ENCODE measurements at regions not wholly inside any gene's neighbourhood (a gene's known extent, or its start where the extent isn't known, plus 50 kb on each side); places are given as distances from the start of the nearest gene placed in this dataset.

DNA sequence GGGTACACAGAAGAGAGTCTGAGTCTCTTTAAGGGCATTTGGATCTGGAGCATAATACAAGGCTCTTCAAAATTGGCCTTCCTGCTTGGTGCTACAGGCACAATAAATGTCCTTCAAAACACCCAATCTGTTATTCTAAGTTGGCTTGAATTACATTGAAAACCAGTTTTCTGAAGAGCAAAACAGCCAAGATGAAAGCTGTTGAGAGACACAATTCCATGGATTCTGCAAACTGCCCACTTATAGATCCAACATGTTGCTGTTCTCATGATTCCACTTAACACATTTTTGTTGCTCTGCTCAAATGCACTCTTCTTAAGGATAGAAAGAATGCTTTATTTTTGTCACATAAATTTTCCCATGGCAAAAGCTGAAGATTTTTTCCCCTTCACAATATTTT is 525.9 kb upstream of the CDH8 start:
- no peak for DNase-seq (ENCODE audit: low read depth)

DNA sequence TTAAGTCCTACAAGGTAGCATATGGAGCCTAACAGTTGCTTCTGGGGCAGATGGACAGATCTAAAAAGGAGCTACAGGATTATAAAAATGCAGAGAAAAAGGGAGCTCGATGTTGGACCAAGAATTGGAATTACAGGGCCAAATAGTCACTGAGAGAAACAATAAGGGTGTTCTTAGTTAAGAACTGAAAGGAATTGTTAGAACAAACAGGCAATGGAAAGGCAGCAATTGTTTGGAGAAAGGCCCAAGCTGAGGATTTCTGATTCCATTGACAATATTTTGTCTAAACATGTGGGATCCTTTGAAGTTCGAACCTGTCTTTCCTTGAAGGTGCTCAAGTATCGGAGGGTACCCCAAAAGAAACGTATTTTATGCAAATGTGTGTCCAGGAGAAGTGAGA is 513.6 kb upstream of the CDH8 start:
- no peak for DNase-seq (ENCODE audit: low read depth)

DNA sequence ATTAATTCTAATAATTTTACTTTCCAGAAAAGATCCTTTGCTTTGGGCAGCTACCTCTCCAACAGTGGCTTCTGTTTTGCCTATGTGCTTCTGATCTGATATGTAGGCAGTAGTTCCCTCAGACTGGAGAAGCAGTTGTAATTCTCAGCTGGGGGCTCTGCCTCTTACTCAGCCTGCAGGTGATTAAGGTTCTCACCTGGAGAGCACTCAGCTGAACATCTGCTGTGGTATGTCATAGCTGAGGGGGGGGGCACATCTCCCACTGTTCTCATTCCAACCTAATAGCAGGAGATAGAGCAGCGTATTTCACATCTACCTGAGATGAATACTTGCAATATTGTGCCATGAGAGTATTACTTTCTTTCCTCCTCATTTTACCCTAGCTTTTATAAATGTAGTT is 511.9 kb upstream of the CDH8 start:
- DNase-seq (ENCODE audit: low read depth), result no peak

DNA sequence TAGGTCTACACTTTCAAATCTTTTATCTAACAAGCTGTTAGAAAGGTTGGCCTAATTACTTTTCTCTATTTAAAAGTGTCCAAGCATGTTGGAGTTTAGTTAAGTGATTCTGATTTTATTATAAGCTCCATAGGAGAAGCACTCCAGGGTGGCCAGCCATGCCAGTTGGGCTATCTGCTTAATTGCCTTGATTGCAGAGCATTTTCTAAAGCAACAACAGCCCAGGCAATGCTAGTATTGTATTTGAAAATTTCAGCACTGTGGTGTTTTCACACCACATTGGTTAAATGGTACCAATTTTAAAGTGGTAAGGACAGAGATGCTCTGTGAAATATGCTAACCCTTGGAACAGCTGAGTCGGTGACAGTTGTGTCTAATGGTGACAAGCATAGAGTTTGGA is 510.5 kb upstream of the CDH8 start:
- no peak for DNase-seq (ENCODE audit: low read depth)

DNA sequence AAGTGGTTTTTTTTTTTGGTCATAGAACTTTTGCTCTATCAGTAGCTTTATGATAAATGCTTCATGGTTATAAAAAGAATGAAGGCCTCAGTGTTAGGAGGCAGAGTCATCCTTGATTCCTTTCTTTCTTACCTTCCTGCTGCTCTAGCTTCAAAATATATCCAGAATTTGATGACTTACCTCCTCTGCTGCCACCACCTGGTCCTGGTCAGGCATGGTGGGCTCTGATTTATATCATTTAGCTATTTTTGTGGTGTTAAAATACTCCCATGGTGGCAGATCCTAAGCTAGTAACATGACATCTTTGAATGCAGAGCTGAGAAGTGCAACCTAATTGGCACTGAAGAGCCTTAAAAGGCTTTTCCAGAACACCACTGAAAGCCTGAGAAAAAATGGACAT is 508.8 kb upstream of the CDH8 start:
- no peak for DNase-seq (ENCODE audit: low read depth)

DNA sequence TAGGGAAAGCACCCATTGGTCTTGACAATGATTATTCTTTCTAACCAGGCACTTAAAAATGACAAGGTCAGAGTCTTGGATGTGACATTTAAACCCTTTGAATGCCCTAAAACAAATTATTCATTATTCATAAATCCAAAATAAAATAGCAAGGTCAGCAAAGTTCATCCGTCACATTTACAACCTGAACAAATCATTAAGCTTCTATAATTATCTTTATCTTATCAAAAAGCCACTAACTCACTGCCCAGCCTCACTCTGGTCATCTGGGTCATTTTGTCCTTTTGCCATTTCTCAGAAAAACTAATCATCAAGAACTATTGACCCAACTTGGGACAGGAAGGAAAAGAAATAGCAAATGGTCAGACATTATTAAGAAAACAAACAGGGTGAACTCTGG is 507.3 kb upstream of the CDH8 start:
- DNase-seq (ENCODE audit: low read depth), result no peak

DNA sequence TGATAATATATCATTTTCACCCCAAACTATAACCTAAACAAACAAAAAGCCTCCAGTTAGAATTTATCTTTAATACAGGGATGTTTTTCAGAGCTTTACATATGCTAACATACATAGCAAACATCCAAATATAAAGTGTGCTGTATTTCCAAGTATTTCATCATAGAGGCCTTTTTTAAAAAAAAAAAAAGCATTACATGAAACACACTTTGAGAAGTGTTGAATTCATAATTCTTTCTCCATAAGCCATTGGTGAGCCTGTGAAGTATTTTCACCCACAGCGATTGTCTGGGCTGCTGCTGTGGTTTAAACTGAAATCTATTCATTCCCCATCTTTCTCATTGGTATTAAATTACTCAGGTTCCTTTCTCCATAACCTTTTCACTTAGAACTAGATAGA is 503.4 kb upstream of the CDH8 start:
- DNase-seq (ENCODE audit: low read depth), result no peak

DNA sequence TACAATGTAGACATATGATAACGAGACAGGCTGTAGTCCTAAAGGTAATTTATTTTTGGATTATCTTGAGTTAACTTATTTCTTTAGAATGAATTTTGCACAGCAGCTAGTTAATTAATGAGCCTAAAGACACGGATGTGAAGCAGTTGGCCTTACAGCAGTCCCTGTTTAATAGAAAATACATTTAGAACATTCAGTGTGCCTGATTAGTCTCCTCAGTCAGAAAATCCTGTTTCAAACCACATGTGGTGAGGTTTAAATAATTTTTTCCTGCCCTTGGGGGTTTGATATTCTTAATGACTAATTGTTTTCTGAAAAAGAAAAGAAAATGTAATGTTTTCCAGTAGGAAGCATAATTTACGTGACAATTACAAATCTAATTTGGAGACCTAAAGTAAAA is 494.2 kb upstream of the CDH8 start:
- no peak for DNase-seq (ENCODE audit: low read depth)

DNA sequence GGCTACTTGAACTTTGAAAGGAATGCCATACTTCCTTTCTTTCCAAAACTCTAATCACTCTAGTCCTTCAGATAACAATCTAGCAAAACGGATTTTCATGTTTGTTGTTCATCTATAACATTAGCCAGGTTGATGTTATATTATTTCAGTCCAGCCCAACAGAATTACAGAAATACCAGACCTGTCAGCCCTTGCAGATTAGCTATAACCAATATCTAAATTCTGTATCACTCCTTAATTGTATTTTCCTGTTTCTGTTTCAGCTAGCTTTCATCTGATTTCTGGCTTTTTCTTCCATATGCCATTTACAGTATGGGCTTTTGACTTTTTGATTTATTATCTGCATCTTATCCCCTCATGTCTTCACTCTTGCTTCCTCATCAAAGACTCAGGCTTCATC is 479.8 kb upstream of the CDH8 start:
- DNase-seq (ENCODE audit: low read depth), result no peak

DNA sequence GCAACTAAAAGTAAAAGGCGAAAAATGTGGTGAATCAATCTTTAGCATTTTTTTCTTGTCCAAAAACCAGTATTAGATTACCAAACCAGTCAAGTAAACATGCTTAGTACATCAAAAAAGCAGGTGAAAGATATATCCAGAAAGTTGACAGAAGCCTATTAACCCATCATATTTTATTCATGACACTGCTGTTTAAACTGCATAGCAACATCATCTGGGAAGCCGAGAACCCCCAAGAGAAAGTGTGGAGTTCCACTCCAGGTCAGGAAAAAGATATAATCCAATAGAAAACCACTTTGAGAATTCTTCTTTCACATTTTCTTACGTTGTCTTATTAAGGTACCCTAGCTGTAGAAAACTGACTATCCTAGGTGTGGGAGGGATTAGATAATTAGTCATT is 466.8 kb upstream of the CDH8 start:
- DNase-seq (ENCODE audit: low read depth), result no peak

DNA sequence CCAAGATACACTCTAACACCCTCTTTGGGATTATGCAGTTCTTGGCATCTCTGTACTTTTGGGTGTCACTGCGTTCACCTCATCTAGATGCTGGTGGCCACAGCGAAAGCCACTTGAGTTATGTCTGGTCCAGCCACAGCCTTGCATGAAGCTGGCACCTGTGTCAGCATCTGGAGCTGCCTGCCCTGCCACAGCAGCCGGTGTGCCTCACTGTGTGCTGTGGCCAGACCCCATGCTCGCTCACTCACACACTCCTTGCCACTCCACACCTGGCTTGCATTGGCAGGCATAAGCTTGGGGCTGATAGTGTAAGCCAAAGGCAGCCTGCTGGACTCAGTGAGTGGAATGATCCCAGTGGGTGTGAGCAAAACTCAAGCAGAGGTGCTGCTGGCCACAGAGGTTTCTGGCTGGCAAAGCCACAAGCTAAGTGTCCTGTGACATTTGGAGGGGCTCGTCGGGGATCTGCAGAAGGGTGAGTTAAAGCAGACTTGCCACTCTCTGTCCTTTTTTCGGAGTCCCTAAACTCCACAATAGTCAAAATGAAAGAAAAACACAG is 442.7 kb upstream of the CDH8 start:
- no peak for DNase-seq (ENCODE audit: low read depth)

DNA sequence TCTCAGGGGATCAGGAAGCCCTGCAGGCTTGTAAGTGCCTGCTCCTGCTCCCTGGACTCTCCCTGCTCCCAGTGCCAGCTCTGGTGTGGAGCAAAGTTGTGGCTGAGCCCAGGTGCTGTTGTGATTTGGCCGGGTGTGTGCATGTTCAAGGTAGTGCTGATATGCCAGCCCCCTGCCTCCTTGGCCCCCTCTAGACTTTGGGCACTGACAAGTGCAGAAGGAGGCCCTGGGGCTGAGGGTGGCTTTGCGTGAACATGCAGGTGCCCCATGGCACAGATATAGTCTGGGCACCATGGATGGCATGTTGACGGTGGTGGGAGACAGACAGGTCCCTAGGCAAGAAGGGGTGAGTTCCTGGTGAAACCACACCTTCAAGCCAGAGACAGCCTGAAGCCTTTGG is 441.6 kb upstream of the CDH8 start:
- DNase-seq (ENCODE audit: low read depth), result no peak

DNA sequence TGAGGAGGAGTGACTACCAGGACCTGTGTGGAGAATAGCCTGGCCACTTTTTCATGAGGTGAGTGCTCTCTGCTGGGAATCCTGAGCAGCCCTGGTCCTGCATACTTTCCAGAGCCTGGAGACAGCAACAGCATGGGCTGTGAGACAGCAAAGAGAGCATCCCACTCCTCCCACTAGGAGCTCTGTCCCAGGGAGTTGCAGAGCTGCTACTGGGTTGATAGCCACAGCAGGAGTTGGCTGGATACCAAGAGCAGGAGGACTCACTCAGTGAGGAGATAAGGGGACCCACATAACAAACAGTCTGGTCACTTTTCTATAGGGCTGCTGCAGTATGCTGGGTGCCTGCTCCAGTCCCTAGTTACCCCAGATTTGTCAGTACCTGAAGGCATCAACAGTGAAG is 439.3 kb upstream of the CDH8 start:
- DNase-seq (ENCODE audit: low read depth), result no peak

DNA sequence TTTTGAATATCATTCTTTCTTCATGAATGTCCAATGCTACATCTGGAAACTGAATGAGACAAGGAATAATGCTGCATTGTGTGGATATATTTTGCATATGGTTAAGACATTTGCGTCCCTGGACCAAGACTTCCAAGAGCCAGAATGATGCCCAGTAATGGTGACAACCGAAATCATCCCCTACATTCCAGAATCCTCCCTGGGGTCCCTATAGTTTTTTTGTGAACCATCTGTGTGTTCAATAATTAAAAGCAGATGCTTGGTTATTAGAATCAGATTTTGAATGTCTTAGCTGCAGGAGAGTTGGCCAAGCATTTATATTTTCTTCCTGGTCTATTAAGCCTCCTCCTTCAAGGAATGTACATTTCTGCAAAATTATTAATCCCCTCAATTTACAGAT is 426.7 kb upstream of the CDH8 start:
- DNase-seq (ENCODE audit: low read depth), result no peak

DNA sequence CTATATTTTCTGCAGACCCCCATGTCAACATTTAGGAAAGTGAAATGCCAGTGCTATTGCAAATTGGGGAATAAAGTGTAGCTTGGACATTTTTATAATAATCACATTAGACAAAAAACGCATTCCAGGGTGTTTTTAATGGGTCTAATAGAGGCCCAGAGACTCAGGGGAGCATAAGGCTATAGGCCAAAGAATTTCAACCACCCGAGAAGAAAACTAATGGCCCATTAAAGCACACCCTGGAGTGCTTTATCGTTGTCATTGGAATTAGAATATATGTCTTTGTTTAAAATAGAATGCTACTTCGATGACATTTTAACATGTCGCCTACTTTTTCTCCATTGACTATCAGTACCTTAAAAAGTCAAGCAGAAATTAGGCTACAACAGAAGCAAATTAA is 414.1 kb upstream of the CDH8 start:
- DNase-seq (ENCODE audit: low read depth), result no peak

DNA sequence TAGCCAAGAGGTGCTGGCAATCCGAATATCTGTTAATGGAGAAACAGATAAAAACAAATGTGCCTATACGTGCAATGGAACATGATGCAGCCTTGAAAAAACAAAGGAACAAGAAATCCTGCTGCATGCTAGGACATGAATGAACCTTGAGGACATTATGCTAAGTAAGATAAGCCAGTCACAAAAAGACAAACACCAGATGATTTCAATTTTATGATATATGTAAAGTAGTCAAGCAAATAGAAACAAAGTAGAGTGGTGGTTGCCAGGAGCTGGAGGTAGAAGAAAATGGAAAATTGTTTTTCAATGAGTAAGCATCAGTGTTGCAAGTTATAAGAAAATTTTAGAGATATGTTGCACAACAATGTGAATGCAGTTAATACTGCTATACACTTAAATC is 409.7 kb upstream of the CDH8 start:
- DNase-seq (ENCODE audit: low read depth), result no peak

DNA sequence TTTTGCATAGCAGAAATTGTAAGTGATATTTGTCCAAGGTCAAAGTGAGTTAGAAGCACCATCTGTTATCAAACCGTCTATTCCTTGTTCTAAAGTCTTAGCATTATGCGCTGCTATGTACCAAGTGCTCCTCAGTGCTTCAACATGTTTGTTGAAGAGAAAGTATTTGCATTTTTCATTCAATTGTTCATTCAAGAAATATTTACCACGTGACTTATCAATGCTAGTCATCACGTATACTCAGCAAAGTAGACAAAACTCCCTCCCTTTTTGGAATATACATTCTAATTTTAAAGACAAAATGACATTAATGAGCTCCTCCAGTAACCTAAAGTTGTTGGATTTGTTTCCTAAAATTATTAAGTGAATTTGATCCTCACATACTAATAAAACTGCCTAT is 388.0 kb upstream of the CDH8 start:
- DNase-seq (ENCODE audit: low read depth), result no peak

DNA sequence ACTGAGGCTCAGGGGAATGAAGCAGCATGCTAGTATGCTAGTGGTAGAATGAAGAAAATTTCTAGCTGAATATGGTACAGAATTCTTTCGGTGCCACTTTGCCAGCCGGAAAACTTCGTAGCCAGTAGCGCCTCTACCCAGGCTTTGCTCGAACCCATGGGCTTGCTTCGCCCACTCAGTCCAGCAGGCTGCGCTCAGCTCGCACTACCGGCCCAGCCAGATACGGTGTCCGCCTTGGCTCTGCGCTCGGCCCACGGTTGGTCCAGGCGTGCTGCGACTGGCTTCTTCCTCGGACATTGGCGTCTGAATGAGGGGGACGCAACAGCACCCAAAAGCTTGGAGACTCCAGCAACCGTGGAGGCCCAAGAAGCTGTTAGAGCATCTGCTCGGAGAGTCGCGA is 372.5 kb upstream of the CDH8 start:
- no peak for DNase-seq (ENCODE audit: low read depth)

DNA sequence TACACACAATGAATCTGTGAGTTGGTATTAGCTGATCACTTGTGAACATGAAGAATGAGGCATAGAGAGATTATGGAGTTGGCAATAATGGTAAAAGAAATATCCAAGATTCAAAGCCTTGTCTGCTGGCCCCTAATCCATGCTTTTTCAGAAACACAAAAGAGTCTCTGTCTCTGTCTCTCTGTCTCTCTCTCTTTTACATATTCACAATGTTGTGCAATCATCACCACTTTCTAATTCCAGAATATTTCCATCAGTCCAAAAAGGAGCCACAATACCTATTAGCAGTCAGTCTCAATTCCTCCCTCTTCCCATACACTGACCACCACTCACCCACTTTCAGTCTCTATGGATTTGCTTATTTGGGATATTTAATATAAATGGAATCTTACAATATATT is 370.1 kb upstream of the CDH8 start:
- no peak for DNase-seq (ENCODE audit: low read depth)

DNA sequence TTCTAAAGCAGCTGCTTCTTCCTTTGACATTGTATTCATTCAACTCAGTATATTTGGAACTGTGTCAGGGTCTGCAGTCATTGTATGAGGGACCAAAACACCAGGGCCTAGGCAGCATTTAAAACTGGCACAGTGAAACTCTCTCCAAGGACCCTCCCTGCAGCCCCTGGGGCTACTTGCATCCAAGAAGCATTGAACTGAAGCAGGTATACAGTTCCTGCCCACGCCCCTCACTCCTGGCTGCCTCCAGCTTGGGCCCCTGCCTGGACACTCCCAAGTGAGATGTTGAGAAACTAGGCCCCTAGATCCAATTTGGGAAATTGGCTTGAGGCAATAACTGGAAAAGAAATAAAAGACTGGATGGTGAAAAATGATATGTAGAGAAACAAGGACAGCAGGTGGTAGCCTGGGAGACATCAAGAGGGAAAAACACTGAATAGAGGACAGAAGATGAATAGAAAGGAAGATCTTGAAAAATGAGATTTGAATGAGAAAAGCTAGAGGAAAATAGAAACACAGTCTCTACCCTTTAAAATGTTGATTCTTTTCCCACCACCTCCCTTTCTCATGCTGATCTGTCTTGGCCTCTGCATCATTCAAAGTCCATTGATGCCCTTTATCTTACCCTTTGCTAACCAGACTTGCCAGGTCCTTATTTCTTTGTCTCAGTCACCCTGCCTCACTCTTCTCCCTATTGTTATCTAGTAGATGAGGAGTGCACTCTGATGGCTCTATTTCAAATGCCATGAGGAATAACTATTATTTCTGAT is 368.8 kb upstream of the CDH8 start:
- DNase-seq (ENCODE audit: low read depth), result no peak

DNA sequence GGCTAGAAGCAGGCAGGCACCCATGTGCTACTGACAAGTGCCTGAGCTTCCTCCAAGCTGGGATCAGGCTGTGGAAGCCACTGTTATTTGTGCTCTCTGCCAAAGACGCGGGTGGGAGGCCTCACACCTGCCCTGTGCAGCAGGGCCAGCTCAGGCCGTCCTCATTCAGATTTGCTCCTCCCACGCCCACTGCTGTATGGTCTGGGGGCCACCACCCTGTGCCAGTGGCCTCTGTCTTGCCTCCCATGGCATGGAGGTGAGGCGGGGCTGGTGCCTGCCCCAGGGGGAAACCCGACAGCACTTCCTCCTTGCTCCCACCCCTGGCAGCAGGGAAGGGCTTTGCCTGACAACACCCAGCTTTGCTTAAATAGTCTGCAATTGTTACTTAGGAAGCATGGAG is 356.5 kb upstream of the CDH8 start:
- no peak for DNase-seq (ENCODE audit: low read depth)

DNA sequence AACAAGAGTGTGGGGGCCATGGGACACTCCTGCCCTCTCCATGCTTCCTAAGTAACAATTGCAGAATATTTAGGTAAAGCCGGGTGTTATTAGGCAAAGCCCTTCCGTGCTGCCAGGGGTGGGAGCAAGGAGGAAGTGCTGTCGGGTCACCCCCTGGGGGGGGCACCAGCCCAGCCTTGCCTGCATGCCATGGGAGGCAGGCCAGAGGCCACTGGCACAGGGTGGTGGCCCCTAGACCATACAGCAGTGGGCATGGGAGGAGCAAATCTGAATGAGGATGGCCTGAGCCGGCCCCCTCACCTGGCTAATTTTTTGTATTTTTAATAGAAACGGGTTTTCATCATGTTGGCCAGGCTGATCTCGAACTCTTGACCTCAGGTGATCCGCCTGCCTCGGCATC is 355.7 kb upstream of the CDH8 start:
- DNase-seq (ENCODE audit: low read depth), result no peak

DNA sequence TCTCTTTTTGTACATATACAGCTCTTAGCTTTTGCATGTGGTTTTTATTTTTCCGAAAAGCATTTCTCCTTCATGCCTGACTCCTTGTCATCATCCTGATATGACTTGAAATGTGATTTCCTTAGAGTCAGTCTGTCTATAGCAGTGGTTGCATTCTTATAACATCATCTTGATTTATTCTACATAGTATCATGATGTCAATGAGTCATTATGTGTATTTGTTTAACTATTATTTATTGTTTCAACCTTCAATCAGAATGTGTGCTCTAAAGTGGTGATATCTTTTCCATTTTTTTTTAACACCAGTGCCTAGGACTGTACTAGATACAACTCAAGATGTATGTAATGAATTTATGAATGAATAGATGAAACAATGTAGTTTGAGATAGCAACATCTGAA is 354.9 kb upstream of the CDH8 start:
- DNase-seq (ENCODE audit: low read depth), result no peak

DNA sequence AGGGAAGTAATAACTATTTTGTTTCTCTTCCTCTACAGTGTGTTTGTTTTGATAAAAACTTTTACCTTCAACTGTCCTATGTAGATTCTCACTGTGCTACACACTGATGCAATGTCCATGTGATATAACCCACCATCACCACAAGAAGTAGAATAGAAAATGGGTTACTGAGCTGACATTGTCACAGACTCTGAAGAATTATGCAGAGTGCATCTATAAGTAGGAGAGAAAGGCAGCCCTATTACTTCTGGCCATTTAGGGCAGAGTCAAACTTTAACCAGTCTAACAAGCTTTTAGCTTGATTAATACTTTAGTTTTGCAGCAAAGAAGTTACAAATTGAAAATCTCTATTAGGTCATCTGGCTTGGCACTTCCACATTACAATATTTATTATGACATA is 354.0 kb upstream of the CDH8 start:
- no peak for DNase-seq (ENCODE audit: low read depth)

DNA sequence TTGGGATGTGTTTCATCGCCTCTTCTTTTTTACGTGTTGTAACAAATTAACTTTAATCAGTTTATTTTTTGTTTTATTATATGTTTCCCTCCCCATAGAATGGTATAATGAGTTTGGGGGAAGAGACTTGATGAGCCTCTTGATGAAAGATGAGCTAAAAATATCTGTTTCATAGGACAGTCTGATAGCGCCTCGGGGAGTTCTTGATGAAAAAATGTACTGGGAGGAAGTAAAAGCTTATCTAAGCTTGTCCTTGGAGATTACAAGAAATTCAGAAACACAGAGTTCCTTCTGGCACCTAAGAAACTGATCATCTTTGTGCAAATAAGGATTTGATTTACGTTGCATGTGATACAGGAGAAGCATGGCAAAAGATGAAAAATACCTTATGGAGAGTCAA is 350.2 kb upstream of the CDH8 start:
- DNase-seq (ENCODE audit: low read depth), result no peak
